Cardiac fibroblast (primary cell): ENCODE measurements at regions not wholly inside any gene's neighbourhood (a gene's known extent, or its start where the extent isn't known, plus 50 kb on each side); places are given as distances from the start of the nearest gene placed in this dataset.
"Not testable (repeated sequence)": the region's sequence is repeated elsewhere in the genome, so short reads cannot be mapped to it uniquely, and the experiment has no call there.

ENCODE experiments used
- DNase-seq, 2 donors: peaks; one replicate each; pipeline versions ENCODE4 v3.0.0 to v3.0.0-alpha.2; 2010; ENCODE audit warnings: low read depth in 2 of 2
- H3K4me3 ChIP-seq, 2 donors: replicated peaks in 1 of 2; 1 replicate in 1 of 2; 2 replicates in 1 of 2; pipeline ENCODE4 v1.5.1; 2011; ENCODE audit warnings: low read depth in 2 of 2, low read length in 2 of 2, mild to moderate bottlenecking in 2 of 2, moderate library complexity in 1 of 2
- CTCF ChIP-seq: IDR thresholded peaks from one replicate; pipeline ENCODE4 v1.5.1; 2011; ENCODE audit warnings: low read depth, mild to moderate bottlenecking, low read length, inconsistent platforms

- no peak overlapping the region for H3K4me3 ChIP-seq
- no peak for DNase-seq
- TF ChIP-seq CTCF: no peak
Measured at GRCh38 chr1:191427593-191427992, 730.7 kb upstream of the RGS18 start.

- no peak overlapping the region for H3K4me3 ChIP-seq
- no peak for DNase-seq
- TF ChIP-seq CTCF: no peak
Measured at GRCh38 chr1:191432817-191433216, 725.4 kb upstream of the RGS18 start.

- TF ChIP-seq CTCF: no peak
- H3K4me3 ChIP-seq: no peak overlapping the region
- no peak for DNase-seq
Measured at GRCh38 chr1:191438979-191439378, 719.3 kb upstream of the RGS18 start.

- H3K4me3 ChIP-seq, DNase-seq: not testable (repeated sequence)
Measured at GRCh38 chr1:191448279-191448678, 710.0 kb upstream of the RGS18 start.

- no peak for DNase-seq
- H3K4me3 ChIP-seq: no peak overlapping the region
- TF ChIP-seq CTCF: no peak
Measured at GRCh38 chr1:191452586-191452985, 705.7 kb upstream of the RGS18 start.

- TF ChIP-seq CTCF: no peak
- no peak overlapping the region for H3K4me3 ChIP-seq
- no peak for DNase-seq
Measured at GRCh38 chr1:191453487-191453886, 704.8 kb upstream of the RGS18 start.

- H3K4me3 ChIP-seq: no peak overlapping the region
- no peak for TF ChIP-seq CTCF
- no peak for DNase-seq
Measured at GRCh38 chr1:191457889-191458288, 700.4 kb upstream of the RGS18 start.
